Ishikawa (cell line): ENCODE measurements at regions not wholly inside any gene's neighbourhood (a gene's known extent, or its start where the extent isn't known, plus 50 kb on each side); places are given as distances from the start of the nearest gene placed in this dataset.

Experiments
- CEBPB ChIP-seq: IDR thresholded peaks from 2 replicates; pipeline ENCODE4 v1.6.1; 2012
- CREB1 ChIP-seq: IDR thresholded peaks from 2 replicates; pipeline ENCODE4 v1.6.1; 2012; ENCODE audit warnings: low read depth
- EGR1 ChIP-seq: IDR thresholded peaks from 2 replicates; pipeline ENCODE4 v1.6.1; 2012
- EP300 ChIP-seq: IDR thresholded peaks from 2 replicates; pipeline ENCODE4 v1.6.1; 2012; ENCODE audit warnings: borderline replicate concordance
- FOXM1 ChIP-seq: IDR thresholded peaks from 2 replicates; pipeline ENCODE4 v1.6.1; 2012; ENCODE audit warnings: low read depth, borderline replicate concordance
- NFIC ChIP-seq: IDR thresholded peaks from 2 replicates; pipeline ENCODE4 v1.6.1; 2012
- RAD21 ChIP-seq: IDR thresholded peaks from 2 replicates; pipeline ENCODE4 v1.6.1; 2012; ENCODE audit warnings: low read depth
- TAF1 ChIP-seq: IDR thresholded peaks from 2 replicates; pipeline ENCODE4 v1.6.1; 2012; ENCODE audit warnings: low read depth, mild to moderate bottlenecking
- TCF12 ChIP-seq: IDR thresholded peaks from 2 replicates; pipeline ENCODE4 v1.6.1; 2012; ENCODE audit warnings: low read depth
- TEAD4 ChIP-seq: IDR thresholded peaks from 2 replicates; pipeline ENCODE4 v1.6.1; 2012
- YY1 ChIP-seq: IDR thresholded peaks from 2 replicates; pipeline ENCODE4 v1.6.1; 2012; ENCODE audit warnings: low read depth
- ZBTB7A ChIP-seq: IDR thresholded peaks from 2 replicates; pipeline ENCODE4 v1.6.1; 2012; ENCODE audit warnings: low read depth
- TF ChIP-seq, protein P1 (sequence below): IDR thresholded peaks from 2 replicates; pipeline ENCODE4 v1.6.1; 2012
- TF ChIP-seq, protein P2 (sequence below): IDR thresholded peaks from 2 replicates; pipeline ENCODE4 v1.6.1; 2012
- TF ChIP-seq, protein P3 (sequence below): IDR thresholded peaks from 2 replicates; pipeline ENCODE4 v1.6.1; 2012; ENCODE audit warnings: low read depth, mild to moderate bottlenecking

DNA sequence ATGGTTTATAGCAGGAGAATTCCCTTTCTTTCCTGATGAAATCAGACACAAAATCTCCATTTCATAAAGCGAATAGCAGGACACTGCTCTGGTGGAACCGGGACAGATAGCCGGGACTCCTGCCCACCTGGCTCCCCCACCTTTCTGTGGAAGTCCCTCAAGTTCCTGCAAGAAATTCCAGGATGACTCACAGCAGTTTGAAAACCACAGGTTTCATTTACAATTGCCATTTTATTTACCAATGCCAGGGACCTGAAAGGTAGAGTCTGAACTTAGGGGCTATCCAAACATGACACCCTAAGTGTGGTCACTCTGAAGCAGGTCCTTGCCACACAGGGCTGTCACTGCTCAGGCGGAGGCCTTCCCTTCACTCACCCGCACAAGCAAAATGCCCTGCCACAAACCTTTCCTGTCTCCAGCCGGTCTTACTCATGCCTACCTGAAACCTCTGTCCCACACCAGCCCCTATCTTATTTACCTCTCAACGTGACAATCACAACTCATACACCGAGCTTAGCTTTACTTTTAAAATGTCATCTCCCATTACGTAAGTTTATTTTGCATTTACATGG, 63.3 kb upstream of the TAF1L start:
- TF ChIP-seq TCF12 (no peak), EGR1 (no peak), EP300 (no peak), TEAD4 (no peak), CREB1 (no peak), CEBPB (no peak), NFIC (no peak), TAF1 (no peak), RAD21 (no peak), ZBTB7A (no peak), YY1 (no peak), FOXM1 (no peak)
- TF ChIP-seq, protein P1, sequence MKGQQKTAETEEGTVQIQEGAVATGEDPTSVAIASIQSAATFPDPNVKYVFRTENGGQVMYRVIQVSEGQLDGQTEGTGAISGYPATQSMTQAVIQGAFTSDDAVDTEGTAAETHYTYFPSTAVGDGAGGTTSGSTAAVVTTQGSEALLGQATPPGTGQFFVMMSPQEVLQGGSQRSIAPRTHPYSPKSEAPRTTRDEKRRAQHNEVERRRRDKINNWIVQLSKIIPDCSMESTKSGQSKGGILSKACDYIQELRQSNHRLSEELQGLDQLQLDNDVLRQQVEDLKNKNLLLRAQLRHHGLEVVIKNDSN = no peak
- TF ChIP-seq, protein P2, sequence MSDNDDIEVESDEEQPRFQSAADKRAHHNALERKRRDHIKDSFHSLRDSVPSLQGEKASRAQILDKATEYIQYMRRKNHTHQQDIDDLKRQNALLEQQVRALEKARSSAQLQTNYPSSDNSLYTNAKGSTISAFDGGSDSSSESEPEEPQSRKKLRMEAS = no peak
- TF ChIP-seq, protein P3, sequence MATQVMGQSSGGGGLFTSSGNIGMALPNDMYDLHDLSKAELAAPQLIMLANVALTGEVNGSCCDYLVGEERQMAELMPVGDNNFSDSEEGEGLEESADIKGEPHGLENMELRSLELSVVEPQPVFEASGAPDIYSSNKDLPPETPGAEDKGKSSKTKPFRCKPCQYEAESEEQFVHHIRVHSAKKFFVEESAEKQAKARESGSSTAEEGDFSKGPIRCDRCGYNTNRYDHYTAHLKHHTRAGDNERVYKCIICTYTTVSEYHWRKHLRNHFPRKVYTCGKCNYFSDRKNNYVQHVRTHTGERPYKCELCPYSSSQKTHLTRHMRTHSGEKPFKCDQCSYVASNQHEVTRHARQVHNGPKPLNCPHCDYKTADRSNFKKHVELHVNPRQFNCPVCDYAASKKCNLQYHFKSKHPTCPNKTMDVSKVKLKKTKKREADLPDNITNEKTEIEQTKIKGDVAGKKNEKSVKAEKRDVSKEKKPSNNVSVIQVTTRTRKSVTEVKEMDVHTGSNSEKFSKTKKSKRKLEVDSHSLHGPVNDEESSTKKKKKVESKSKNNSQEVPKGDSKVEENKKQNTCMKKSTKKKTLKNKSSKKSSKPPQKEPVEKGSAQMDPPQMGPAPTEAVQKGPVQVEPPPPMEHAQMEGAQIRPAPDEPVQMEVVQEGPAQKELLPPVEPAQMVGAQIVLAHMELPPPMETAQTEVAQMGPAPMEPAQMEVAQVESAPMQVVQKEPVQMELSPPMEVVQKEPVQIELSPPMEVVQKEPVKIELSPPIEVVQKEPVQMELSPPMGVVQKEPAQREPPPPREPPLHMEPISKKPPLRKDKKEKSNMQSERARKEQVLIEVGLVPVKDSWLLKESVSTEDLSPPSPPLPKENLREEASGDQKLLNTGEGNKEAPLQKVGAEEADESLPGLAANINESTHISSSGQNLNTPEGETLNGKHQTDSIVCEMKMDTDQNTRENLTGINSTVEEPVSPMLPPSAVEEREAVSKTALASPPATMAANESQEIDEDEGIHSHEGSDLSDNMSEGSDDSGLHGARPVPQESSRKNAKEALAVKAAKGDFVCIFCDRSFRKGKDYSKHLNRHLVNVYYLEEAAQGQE = no peak

DNA sequence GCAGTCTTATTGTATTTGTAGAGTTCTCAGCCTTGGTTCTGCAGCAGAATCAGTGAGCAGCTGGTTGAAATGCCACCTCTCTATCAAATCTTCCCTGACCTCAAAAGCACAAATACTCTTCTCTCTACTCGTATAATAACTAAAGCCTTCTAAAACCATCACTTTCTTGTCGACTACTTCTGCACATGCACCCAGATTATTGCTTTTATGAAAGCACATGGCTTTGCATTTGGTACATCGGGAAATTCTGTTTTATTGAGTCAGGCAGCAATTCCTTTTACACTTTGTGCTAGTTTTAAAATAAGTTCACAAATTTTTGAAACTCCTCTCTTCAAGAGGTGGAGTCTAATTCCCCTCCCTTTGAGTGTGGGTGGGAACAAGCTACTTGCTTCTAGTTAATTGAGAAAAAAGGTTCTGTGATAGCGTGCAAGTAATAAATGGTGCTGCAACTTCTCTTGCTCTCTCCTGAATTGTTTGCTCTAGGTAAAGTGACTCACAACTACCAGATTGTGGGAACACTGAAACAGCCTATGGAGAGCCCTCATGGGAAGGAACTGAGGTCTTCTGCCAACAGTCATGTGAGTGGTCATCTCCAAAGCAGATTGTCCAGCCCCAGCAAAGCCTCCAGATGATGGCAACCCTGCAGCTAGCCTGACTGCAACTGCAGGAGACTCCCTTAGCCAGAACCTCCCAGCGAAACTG, 66.0 kb upstream of the TAF1L start:
- TF ChIP-seq, protein P1 = no peak
- TF ChIP-seq NFIC (no peak), CEBPB (no peak), YY1 (no peak), EGR1 (no peak), RAD21 (no peak), ZBTB7A (no peak), TCF12 (no peak), EP300 (no peak), FOXM1 (no peak), TAF1 (no peak), TEAD4 (no peak), CREB1 (no peak)
- TF ChIP-seq, protein P2 = no peak
- TF ChIP-seq, protein P3 = no peak

DNA sequence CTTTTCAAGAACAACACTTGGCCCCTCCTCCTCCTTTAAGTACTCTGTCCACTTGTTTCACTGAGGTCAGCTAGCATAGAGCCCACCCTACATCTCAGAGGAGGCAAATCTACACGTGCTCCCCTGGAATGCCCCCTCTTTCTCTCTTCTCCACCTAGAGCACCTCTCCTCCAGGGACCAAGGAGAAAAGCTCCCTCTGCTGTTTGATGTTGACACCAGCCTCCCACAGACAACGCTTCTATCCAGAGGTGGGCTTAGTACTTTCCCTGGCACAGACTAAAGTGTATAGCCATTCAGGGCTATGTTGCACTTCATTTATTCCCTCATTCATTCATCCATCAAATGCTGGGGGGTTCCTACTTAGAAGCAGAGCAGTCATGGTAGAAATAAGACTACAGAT, 68.2 kb upstream of the TAF1L start:
- TF ChIP-seq RAD21 = peak; percentile 10; the same call in 1 of the 2 replicates
- no peak for TF ChIP-seq ZBTB7A

DNA sequence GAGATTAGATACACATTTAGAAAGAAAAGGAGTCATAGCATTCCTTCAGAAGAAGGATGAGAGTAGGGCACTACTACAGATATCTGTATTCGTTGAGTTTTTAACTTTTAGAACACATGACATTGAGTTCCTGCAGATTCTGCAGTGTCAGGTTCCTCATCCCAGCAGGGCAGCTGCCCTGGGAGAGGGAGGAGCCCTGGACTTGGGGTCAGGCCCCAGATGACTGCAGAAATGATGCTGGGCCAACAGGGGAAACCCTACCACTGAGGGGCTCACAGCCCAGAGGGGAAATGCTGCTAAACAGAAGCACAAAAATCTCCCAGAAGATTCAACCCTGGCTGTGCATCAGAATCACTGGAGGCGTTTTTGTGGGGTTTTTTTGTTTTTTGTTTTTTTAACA, 68.9 kb upstream of the TAF1L start:
- TF ChIP-seq, protein P2 = no peak
- TF ChIP-seq, protein P3 = no peak
